ENCODE measurements at regions not wholly inside any gene's neighbourhood (a gene's known extent, or its start where the extent isn't known, plus 50 kb on each side); places are given as distances from the start of the nearest gene placed in this dataset.

DNA sequence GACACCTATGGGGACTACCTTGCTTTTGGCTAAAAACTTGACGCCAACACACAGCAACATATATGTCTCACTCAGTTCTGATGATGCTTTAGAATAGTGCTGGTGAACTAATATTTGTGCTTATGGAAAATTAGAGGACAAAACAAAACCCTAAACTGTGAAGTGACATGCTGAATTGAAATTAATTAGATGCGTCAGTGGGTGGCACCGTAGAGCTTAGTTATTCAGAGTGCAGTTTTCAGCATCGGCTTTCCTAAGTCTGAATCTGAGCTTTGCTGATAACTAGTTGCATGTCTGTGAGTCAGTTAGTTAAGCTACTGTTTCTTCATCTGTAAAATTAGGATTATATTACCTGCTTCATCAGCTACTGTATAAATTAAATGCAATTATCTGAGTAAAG lies 245.0 kb upstream of the SORCS1 start:
- no peak for DNase-seq (ENCODE audit: low read depth, low spot score)
- no peak overlapping the region for H3K9ac ChIP-seq (ENCODE audit: insufficient read length)
- H3K4me3 ChIP-seq: no peak overlapping the region
- H3K36me3 ChIP-seq (ENCODE audit: insufficient read depth, low read length): no peaks in the 10 kb centered on the region
- no peaks in the 10 kb centered on the region for H3K9me3 ChIP-seq (ENCODE audit: low read depth, low read length)
- no peak for TF ChIP-seq FOXP2 (optimal IDR thresholded peaks at IDR 0.05; ENCODE audit: control extremely low read depth, extremely low read length, insufficient read depth)
- no peak for TF ChIP-seq EZH2 (IDR thresholded peaks at IDR 0.05)
- no peak for TF ChIP-seq POLR2AphosphoS5 (IDR thresholded peaks at IDR 0.05; ENCODE audit: borderline replicate concordance, low read depth, low read length)
- no peak overlapping the region for H3K27ac ChIP-seq

DNA sequence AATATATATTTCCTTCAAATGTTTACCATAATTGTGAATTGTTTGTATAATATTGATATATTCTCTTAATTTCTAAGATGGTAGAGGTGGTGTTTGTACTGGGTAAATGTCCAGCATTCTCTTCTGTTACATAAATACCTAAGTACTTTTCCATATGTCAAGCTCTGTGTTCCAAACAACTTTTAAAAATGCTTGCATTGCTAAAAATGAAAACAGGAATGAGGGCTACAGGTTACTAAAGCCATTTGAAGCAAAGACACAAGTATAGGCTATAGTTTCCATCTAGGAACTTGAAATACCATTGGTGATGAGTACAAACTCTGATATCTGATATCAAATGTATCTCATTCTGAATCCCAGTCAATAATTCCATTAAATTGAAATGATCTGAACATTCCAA lies 233.6 kb upstream of the SORCS1 start:
- no peak for TF ChIP-seq FOXP2 (optimal IDR thresholded peaks at IDR 0.05; ENCODE audit: control extremely low read depth, extremely low read length, insufficient read depth)
- TF ChIP-seq EZH2 (IDR thresholded peaks at IDR 0.05): no peak
- no peak for TF ChIP-seq POLR2AphosphoS5 (IDR thresholded peaks at IDR 0.05; ENCODE audit: borderline replicate concordance, low read depth, low read length)
- Histone ChIP-seq H3K9ac (ENCODE audit: insufficient read length) (no peak overlapping the region), H3K9me3 (ENCODE audit: low read depth, low read length) (no peaks in the 10 kb centered on the region), H3K36me3 (ENCODE audit: insufficient read depth, low read length) (no peaks in the 10 kb centered on the region), H3K27ac (no peak overlapping the region), H3K4me3 (no peak overlapping the region)
- no peak for DNase-seq (ENCODE audit: low read depth, low spot score)

GRCh38 chr10:107391901-107392300 lies 227.4 kb upstream of the SORCS1 start:
- no peak for TF ChIP-seq FOXP2 (optimal IDR thresholded peaks at IDR 0.05; ENCODE audit: control extremely low read depth, extremely low read length, insufficient read depth)
- TF ChIP-seq EZH2 (IDR thresholded peaks at IDR 0.05): no peak
- no peak for TF ChIP-seq POLR2AphosphoS5 (IDR thresholded peaks at IDR 0.05; ENCODE audit: borderline replicate concordance, low read depth, low read length)
- H3K36me3 ChIP-seq (ENCODE audit: insufficient read depth, low read length): no peaks in the 10 kb centered on the region
- no peak overlapping the region for H3K4me3 ChIP-seq
- no peak for DNase-seq (ENCODE audit: low read depth, low spot score)
- H3K9me3 ChIP-seq (ENCODE audit: low read depth, low read length): no peaks in the 10 kb centered on the region
- H3K27ac ChIP-seq: no peak overlapping the region
- no peak overlapping the region for H3K9ac ChIP-seq (ENCODE audit: insufficient read length)

DNA sequence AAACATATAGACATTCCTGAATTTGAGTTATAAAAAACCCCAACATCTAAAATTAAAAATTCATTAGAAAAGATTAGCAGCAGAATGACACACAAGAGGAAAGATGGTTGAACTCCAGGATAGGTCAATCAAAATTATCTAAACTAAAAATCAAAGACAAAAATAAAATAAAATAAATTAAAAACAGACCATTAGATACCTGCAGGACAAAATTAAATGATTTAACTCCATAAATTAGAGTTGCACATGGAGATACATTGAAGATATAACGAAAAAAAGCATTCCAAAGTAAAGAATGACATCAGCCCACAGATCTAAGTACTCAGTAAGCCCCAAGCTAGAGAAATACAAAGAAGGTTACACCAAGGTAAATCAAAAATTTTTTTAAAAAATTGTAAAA lies 226.1 kb upstream of the SORCS1 start:
- Histone ChIP-seq H3K9ac (ENCODE audit: insufficient read length) (no peak overlapping the region), H3K27ac (no peak overlapping the region), H3K9me3 (ENCODE audit: low read depth, low read length) (no peaks in the 10 kb centered on the region), H3K4me3 (no peak overlapping the region), H3K36me3 (ENCODE audit: insufficient read depth, low read length) (no peaks in the 10 kb centered on the region)
- TF ChIP-seq EZH2 (IDR thresholded peaks at IDR 0.05) (no peak), FOXP2 (optimal IDR thresholded peaks at IDR 0.05; ENCODE audit: control extremely low read depth, extremely low read length, insufficient read depth) (no peak), POLR2AphosphoS5 (IDR thresholded peaks at IDR 0.05; ENCODE audit: borderline replicate concordance, low read depth, low read length) (no peak)
- DNase-seq (ENCODE audit: low read depth, low spot score): no peak

- no peaks in the 10 kb centered on the region for H3K9me3 ChIP-seq (ENCODE audit: low read depth, low read length)
- DNase-seq (ENCODE audit: low read depth, low spot score): no peak
- no peaks in the 10 kb centered on the region for H3K36me3 ChIP-seq (ENCODE audit: insufficient read depth, low read length)
- no peak for TF ChIP-seq POLR2AphosphoS5 (IDR thresholded peaks at IDR 0.05; ENCODE audit: borderline replicate concordance, low read depth, low read length)
- TF ChIP-seq EZH2 (IDR thresholded peaks at IDR 0.05): no peak
- no peak for TF ChIP-seq FOXP2 (optimal IDR thresholded peaks at IDR 0.05; ENCODE audit: control extremely low read depth, extremely low read length, insufficient read depth)
- H3K27ac ChIP-seq: no peak overlapping the region
- no peak overlapping the region for H3K9ac ChIP-seq (ENCODE audit: insufficient read length)
- no peak overlapping the region for H3K4me3 ChIP-seq
Measured at GRCh38 chr10:107383357-107383756, 218.9 kb upstream of the SORCS1 start.

GRCh38 chr10:107379601-107380000 lies 215.1 kb upstream of the SORCS1 start:
- no peak for TF ChIP-seq POLR2AphosphoS5 (IDR thresholded peaks at IDR 0.05; ENCODE audit: borderline replicate concordance, low read depth, low read length)
- DNase-seq (ENCODE audit: low read depth, low spot score): no peak
- H3K27ac ChIP-seq: no peak overlapping the region
- no peaks in the 10 kb centered on the region for H3K9me3 ChIP-seq (ENCODE audit: low read depth, low read length)
- no peak overlapping the region for H3K9ac ChIP-seq (ENCODE audit: insufficient read length)
- no peaks in the 10 kb centered on the region for H3K36me3 ChIP-seq (ENCODE audit: insufficient read depth, low read length)
- H3K4me3 ChIP-seq: no peak overlapping the region

GRCh38 chr10:107371801-107372200 lies 207.3 kb upstream of the SORCS1 start:
- Histone ChIP-seq H3K9ac (ENCODE audit: insufficient read length) (no peak overlapping the region), H3K9me3 (ENCODE audit: low read depth, low read length) (no peaks in the 10 kb centered on the region), H3K36me3 (ENCODE audit: insufficient read depth, low read length) (no peaks in the 10 kb centered on the region), H3K4me3 (peak overlapping the region; percentile 30; the same call in 1 of the 2 replicates), H3K27ac (peak overlapping the region; percentile 38; the same call in 1 of the 2 replicates)
- TF ChIP-seq FOXP2 (optimal IDR thresholded peaks at IDR 0.05; ENCODE audit: control extremely low read depth, extremely low read length, insufficient read depth): no peak
- no peak for TF ChIP-seq POLR2AphosphoS5 (IDR thresholded peaks at IDR 0.05; ENCODE audit: borderline replicate concordance, low read depth, low read length)
- TF ChIP-seq EZH2 (IDR thresholded peaks at IDR 0.05): no peak
- DNase-seq (ENCODE audit: low read depth, low spot score): peak; percentile 30

GRCh38 chr10:107364872-107365271 lies 200.4 kb upstream of the SORCS1 start:
- no peak overlapping the region for H3K4me3 ChIP-seq
- H3K9ac ChIP-seq (ENCODE audit: insufficient read length): no peak overlapping the region
- no peak overlapping the region for H3K27ac ChIP-seq
- no peaks in the 10 kb centered on the region for H3K9me3 ChIP-seq (ENCODE audit: low read depth, low read length)
- no peak for DNase-seq (ENCODE audit: low read depth, low spot score)
- TF ChIP-seq FOXP2 (optimal IDR thresholded peaks at IDR 0.05; ENCODE audit: control extremely low read depth, extremely low read length, insufficient read depth) (no peak), EZH2 (IDR thresholded peaks at IDR 0.05) (no peak), POLR2AphosphoS5 (IDR thresholded peaks at IDR 0.05; ENCODE audit: borderline replicate concordance, low read depth, low read length) (no peak)
- H3K36me3 ChIP-seq (ENCODE audit: insufficient read depth, low read length): no peaks in the 10 kb centered on the region

GRCh38 chr10:107362306-107362705 lies 197.8 kb upstream of the SORCS1 start:
- no peaks in the 10 kb centered on the region for H3K36me3 ChIP-seq (ENCODE audit: insufficient read depth, low read length)
- DNase-seq (ENCODE audit: low read depth, low spot score): no peak
- H3K9me3 ChIP-seq (ENCODE audit: low read depth, low read length): no peaks in the 10 kb centered on the region
- no peak overlapping the region for H3K9ac ChIP-seq (ENCODE audit: insufficient read length)
- H3K27ac ChIP-seq: no peak overlapping the region
- H3K4me3 ChIP-seq: no peak overlapping the region
- TF ChIP-seq EZH2 (IDR thresholded peaks at IDR 0.05) (no peak), FOXP2 (optimal IDR thresholded peaks at IDR 0.05; ENCODE audit: control extremely low read depth, extremely low read length, insufficient read depth) (no peak), POLR2AphosphoS5 (IDR thresholded peaks at IDR 0.05; ENCODE audit: borderline replicate concordance, low read depth, low read length) (no peak)

All from SK-N-MC (cell line).